Endothelial cell (in vitro differentiated cells): ENCODE measurements at regions not wholly inside any gene's neighbourhood (a gene's known extent, or its start where the extent isn't known, plus 50 kb on each side); places are given as distances from the start of the nearest gene placed in this dataset.
"Not testable (repeated sequence)": the region's sequence is repeated elsewhere in the genome, so short reads cannot be mapped to it uniquely, and the experiment has no call there.

ENCODE experiments used
- DNase-seq: peaks from one replicate; pipeline ENCODE4 v3.0.0; 2021; ENCODE audit warnings: low spot score
- H3K27ac Mint-ChIP-seq: one replicate; pipeline ENCODE4 v1.8.0; 2021; ENCODE audit warnings: mixed read lengths, inconsistent platforms; ENCODE audit not compliant: unreplicated experiment
- H3K27me3 Mint-ChIP-seq: one replicate; pipeline ENCODE4 v1.8.0; 2021; ENCODE audit warnings: mild to moderate bottlenecking, moderate library complexity, mixed read lengths, inconsistent platforms; ENCODE audit not compliant: unreplicated experiment
- H3K36me3 Mint-ChIP-seq: one replicate; pipeline ENCODE4 v1.8.0; 2021; ENCODE audit warnings: mild to moderate bottlenecking, low read depth, mixed read lengths, inconsistent platforms; ENCODE audit not compliant: unreplicated experiment
- H3K4me1 Mint-ChIP-seq: one replicate; pipeline ENCODE4 v1.8.0; 2021; ENCODE audit warnings: mild to moderate bottlenecking, mixed read lengths, inconsistent platforms; ENCODE audit not compliant: unreplicated experiment
- H3K4me3 Mint-ChIP-seq: one replicate; pipeline ENCODE4 v1.8.0; 2021; ENCODE audit warnings: mild to moderate bottlenecking, mixed read lengths, inconsistent platforms; ENCODE audit not compliant: unreplicated experiment
- H3K9me3 Mint-ChIP-seq: one replicate; pipeline ENCODE4 v1.8.0; 2021; ENCODE audit warnings: mixed read lengths, inconsistent platforms; ENCODE audit not compliant: unreplicated experiment
- CTCF ChIP-seq: fragments of 200-600 bp; sonication (generic); IDR thresholded peaks from one replicate; pipeline ENCODE4 v1.5.0; 2021; ENCODE audit warnings: antibody characterized with exemption; ENCODE audit not compliant: unreplicated experiment

GRCh38 chr15:31219221-31219620 is 107.4 kb upstream of the KLF13 start:
- no peak overlapping the region for H3K27ac Mint-ChIP-seq
- TF ChIP-seq CTCF, result no peak
- no peaks in the 10 kb centered on the region for H3K9me3 Mint-ChIP-seq
- no peak overlapping the region for H3K4me3 Mint-ChIP-seq
- H3K4me1 Mint-ChIP-seq, result peaks cover 3% of the 10 kb centered on the region
- peaks cover 3% of the 10 kb centered on the region for H3K27me3 Mint-ChIP-seq
- no peak for DNase-seq
- no peaks in the 10 kb centered on the region for H3K36me3 Mint-ChIP-seq

GRCh38 chr15:31221936-31222515 is 104.6 kb upstream of the KLF13 start:
- DNase-seq, result no peak
- Mint-ChIP-seq H3K27ac (no peak overlapping the region), H3K4me3 (no peak overlapping the region), H3K36me3 (no peaks in the 10 kb centered on the region), H3K4me1 (peaks cover 3% of the 10 kb centered on the region), H3K9me3 (no peaks in the 10 kb centered on the region), H3K27me3 (peaks cover 2% of the 10 kb centered on the region)
- TF ChIP-seq CTCF, result no peak

- Mint-ChIP-seq H3K4me1 (peaks cover 3% of the 10 kb centered on the region), H3K9me3 (no peaks in the 10 kb centered on the region), H3K36me3 (no peaks in the 10 kb centered on the region), H3K4me3 (no peak overlapping the region), H3K27me3 (peaks cover 2% of the 10 kb centered on the region), H3K27ac (no peak overlapping the region)
- no peak for TF ChIP-seq CTCF
- no peak for DNase-seq
These were observed 103.8 kb upstream of the KLF13 start for GRCh38 chr15:31222773-31223341.

- TF ChIP-seq CTCF, result no peak
- no peak overlapping the region for H3K27ac Mint-ChIP-seq
- H3K4me3 Mint-ChIP-seq, result no peak overlapping the region
- H3K36me3 Mint-ChIP-seq, result no peaks in the 10 kb centered on the region
- H3K27me3 Mint-ChIP-seq, result no peaks in the 10 kb centered on the region
- no peak for DNase-seq
- H3K9me3 Mint-ChIP-seq, result no peaks in the 10 kb centered on the region
- peaks cover 3% of the 10 kb centered on the region for H3K4me1 Mint-ChIP-seq
These were observed 102.9 kb upstream of the KLF13 start for GRCh38 chr15:31223478-31224350.

- DNase-seq, H3K36me3 Mint-ChIP-seq, H3K4me1 Mint-ChIP-seq, H3K9me3 Mint-ChIP-seq, H3K27me3 Mint-ChIP-seq, H3K27ac Mint-ChIP-seq, H3K4me3 Mint-ChIP-seq: not testable (repeated sequence)
These were observed 102.0 kb upstream of the KLF13 start for GRCh38 chr15:31224661-31225060.
